ENCODE measurements at regions not wholly inside any gene's neighbourhood (a gene's known extent, or its start where the extent isn't known, plus 50 kb on each side); places are given as distances from the start of the nearest gene placed in this dataset.
"Not testable (repeated sequence)": the region's sequence is repeated elsewhere in the genome, so short reads cannot be mapped to it uniquely, and the experiment has no call there.

DNA sequence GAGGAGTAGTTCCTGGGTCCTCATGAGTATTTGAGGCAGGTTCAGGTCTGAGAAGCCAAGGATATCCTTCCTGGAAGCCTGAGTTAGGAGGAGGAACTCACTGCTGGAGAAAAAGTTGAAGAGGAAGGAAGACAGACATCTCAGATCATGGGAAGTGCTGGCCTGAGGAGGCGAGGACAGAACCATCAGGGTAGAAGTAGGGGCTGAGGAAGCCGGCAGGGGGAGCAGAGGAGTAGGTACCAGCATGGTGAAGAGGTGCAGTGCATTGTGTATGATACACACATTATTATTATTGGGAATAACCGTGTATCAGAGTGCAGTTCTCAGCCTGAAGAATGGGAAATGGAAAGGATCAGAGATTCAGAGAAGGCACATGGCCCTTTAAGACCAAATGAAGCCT is 103.2 kb upstream of the PRB2 start:
- TF ChIP-seq CTCF (IDR thresholded peaks at IDR 0.05): peak; percentile 37
- peaks cover 23% of the 10 kb centered on the region for H3K27me3 Mint-ChIP-seq (ENCODE audit: low read depth)
- H3K9me3 Mint-ChIP-seq (ENCODE audit: low read depth); H3K4me1 Mint-ChIP-seq (ENCODE audit: low read depth); DNase-seq (ENCODE audit: low spot score); H3K4me3 Mint-ChIP-seq (ENCODE audit: unreplicated experiment); H3K36me3 Mint-ChIP-seq (ENCODE audit: low read depth); H3K27ac Mint-ChIP-seq (ENCODE audit: unreplicated experiment): not testable (repeated sequence)

DNA sequence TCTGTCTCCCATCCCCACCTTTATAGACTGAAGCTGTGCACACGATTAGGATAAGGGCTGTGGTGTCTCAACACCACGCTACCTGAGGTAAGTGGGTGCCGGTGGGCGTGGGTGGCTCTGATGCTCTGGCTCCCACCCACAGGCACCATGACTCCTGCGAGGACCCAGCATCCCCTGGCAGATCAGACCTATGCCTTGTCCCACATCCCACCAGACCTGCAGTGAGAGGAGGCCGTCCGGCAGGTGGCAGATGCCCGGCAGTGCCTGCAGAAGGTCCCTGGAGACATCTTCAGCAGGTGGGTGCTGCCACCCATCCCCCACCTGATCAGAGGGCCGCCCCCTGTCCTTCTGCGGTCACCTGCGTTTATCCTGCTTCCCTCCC is 104.4 kb upstream of the PRB2 start:
- TF ChIP-seq CTCF (IDR thresholded peaks at IDR 0.05): no peak
- peaks cover 2% of the 10 kb centered on the region for H3K36me3 Mint-ChIP-seq (ENCODE audit: low read depth)
- peaks cover 18% of the 10 kb centered on the region for H3K27me3 Mint-ChIP-seq (ENCODE audit: low read depth)
- no peak overlapping the region for H3K4me3 Mint-ChIP-seq (ENCODE audit: unreplicated experiment)
- H3K27ac Mint-ChIP-seq (ENCODE audit: unreplicated experiment): no peak overlapping the region
- DNase-seq (ENCODE audit: low spot score): no peak
- H3K4me1 Mint-ChIP-seq (ENCODE audit: low read depth): peaks cover 9% of the 10 kb centered on the region
- peaks cover 8% of the 10 kb centered on the region for H3K9me3 Mint-ChIP-seq (ENCODE audit: low read depth)

DNA sequence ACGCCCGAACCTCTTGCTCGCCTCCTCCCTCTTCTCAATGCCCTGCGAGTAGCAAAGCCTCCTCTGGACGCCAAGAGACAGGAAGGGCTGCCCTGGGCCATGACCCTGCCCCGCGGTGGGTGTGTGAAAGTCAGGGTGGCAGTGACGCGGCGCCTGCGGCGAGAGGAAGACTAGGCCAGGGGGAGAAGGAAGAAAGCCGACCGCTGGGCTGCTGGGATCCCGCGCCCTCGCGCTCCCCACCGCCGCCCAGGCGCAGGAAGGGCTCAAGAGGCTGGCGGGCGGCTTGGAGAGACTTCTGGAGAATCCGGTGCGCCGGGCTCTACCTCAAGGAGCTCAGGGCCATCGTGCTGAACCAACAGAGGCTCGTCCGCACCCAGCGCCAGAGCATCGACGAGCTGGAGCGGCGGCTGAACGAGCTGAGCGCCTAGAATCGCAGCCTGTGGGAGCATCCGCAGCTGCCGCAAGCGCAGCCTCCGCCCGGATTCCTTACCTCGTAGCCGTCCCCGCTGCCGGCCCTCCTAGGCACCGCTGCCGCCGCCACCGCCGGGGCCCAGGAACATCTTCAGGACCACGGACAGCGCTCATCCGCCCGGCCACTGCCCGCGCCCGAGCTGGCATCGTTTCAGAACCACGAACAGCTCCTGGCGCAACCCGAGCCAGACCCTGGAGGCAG is 105.0 kb upstream of the PRB2 start:
- DNase-seq (ENCODE audit: low spot score): peak; percentile 96
- Mint-ChIP-seq H3K27ac (ENCODE audit: unreplicated experiment) (no peak overlapping the region), H3K9me3 (ENCODE audit: low read depth) (peaks cover 8% of the 10 kb centered on the region), H3K27me3 (ENCODE audit: low read depth) (peaks cover 17% of the 10 kb centered on the region), H3K36me3 (ENCODE audit: low read depth) (peaks cover 2% of the 10 kb centered on the region), H3K4me1 (ENCODE audit: low read depth) (peaks cover 9% of the 10 kb centered on the region), H3K4me3 (ENCODE audit: unreplicated experiment) (peak overlapping the region; percentile 49)
- TF ChIP-seq CTCF (IDR thresholded peaks at IDR 0.05): no peak

DNA sequence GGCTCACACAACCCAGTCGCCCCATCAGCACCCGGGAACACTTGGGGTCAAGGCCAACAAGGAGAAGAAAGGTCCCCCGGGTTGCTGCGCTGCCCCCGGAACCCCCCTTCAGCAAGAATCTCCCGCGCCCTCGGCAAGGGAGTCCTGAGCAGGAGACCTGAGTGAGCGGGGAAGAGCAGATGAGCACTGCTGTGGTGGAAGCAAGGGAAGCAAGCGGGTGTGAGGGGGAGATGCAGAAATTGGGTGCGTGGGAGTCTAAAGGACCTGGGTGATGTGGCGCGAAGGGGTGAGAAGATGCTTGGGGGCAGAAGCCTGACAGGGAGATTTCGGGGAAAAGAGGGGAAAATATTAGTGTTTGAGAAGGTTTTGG is 105.5 kb upstream of the PRB2 start:
- Mint-ChIP-seq H3K9me3 (ENCODE audit: low read depth) (peaks cover 8% of the 10 kb centered on the region), H3K27me3 (ENCODE audit: low read depth) (peaks cover 11% of the 10 kb centered on the region), H3K4me1 (ENCODE audit: low read depth) (peaks cover 9% of the 10 kb centered on the region)

GRCh38 chr12:11508699-11509098 is 113.3 kb upstream of the PRB2 start:
- peaks cover 9% of the 10 kb centered on the region for H3K4me1 Mint-ChIP-seq (ENCODE audit: low read depth)
- DNase-seq (ENCODE audit: low spot score): no peak
- no peak for TF ChIP-seq CTCF (IDR thresholded peaks at IDR 0.05)
- H3K27me3 Mint-ChIP-seq (ENCODE audit: low read depth): peaks cover 2% of the 10 kb centered on the region
- no peak overlapping the region for H3K27ac Mint-ChIP-seq (ENCODE audit: unreplicated experiment)
- H3K4me3 Mint-ChIP-seq (ENCODE audit: unreplicated experiment): no peak overlapping the region
- H3K36me3 Mint-ChIP-seq (ENCODE audit: low read depth): peaks cover 5% of the 10 kb centered on the region
- H3K9me3 Mint-ChIP-seq (ENCODE audit: low read depth): peaks cover 4% of the 10 kb centered on the region

More for the DNA sequence above, 105.5 kb upstream of the PRB2 start:
- Mint-ChIP-seq H3K4me3 (ENCODE audit: unreplicated experiment) (no peak overlapping the region), H3K27ac (ENCODE audit: unreplicated experiment) (no peak overlapping the region), H3K36me3 (ENCODE audit: low read depth) (peaks cover 2% of the 10 kb centered on the region)
- TF ChIP-seq CTCF (IDR thresholded peaks at IDR 0.05): no peak
- DNase-seq (ENCODE audit: low spot score): no peak
